Loucy (cell line): ENCODE measurements at regions not wholly inside any gene's neighbourhood (a gene's known extent, or its start where the extent isn't known, plus 50 kb on each side); places are given as distances from the start of the nearest gene placed in this dataset.

Source experiments
- CTCF ChIP-seq: fragments of 200-600 bp; sonication (generic); conservative IDR thresholded peaks from 2 replicates; pipeline ENCODE4 v1.5.1; 2014; ENCODE audit warnings: mild to moderate bottlenecking, antibody characterized with exemption, low read length
- EZH2phosphoT487 ChIP-seq: fragments of 200-600 bp; IDR thresholded peaks from 2 replicates; pipeline ENCODE4 v1.6.1; 2018; ENCODE audit warnings: antibody characterized with exemption, mild to moderate bottlenecking, moderate library complexity, borderline replicate concordance

GRCh38 chr18:78725426-78725825, 254.2 kb upstream of the SALL3 start:
- TF ChIP-seq CTCF: no peak
- no peak for TF ChIP-seq EZH2phosphoT487
